ENCODE measurements at regions not wholly inside any gene's neighbourhood (a gene's known extent, or its start where the extent isn't known, plus 50 kb on each side); places are given as distances from the start of the nearest gene placed in this dataset.

DNA sequence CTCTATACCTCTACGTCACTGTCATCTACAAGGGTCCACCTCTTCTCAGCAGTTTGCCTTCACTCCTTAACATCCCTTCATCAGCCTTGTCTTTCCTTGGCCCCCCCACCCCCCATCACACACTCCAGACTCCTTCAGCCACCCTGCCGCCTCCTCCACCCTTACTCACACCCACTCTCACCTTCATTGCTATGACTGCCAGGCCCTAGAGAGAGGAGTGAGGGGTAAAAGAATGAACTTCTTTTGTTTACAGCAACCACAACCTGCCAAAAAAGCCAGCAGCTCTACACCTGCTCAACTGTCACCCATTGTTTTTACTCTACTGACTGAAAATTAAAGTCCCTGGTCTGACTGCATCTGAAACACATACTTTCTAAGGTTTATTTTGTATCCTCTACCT is 112.8 kb downstream of the DUSP6 start:
- no peak overlapping the region for H3K4me3 ChIP-seq (ENCODE audit: low read depth, low read length)
- no peak for DNase-seq (ENCODE audit: low read depth)
- no peak for TF ChIP-seq CTCF (IDR thresholded peaks at IDR 0.05; ENCODE audit: insufficient read depth, low read depth, low read length, missing control alignments)

DNA sequence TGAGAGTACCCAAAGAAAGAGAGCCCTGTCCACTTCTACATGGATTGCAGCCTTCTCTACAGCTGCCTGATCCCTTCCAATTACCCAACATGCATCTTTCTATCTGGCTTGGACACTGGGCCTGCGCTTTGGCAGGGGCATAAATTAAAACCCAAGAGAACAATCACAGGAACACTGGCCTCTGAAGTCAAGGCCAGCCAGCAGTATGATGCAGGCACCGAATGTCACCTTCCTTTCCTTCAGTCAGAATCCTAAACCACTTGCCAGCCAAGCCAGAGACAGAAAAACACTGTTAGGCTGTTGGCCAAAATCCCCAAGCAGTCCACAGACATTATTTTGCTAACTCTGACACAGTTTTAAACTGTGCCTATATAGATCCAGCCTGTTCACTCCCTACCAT is 113.7 kb downstream of the DUSP6 start:
- TF ChIP-seq CTCF (IDR thresholded peaks at IDR 0.05; ENCODE audit: insufficient read depth, low read depth, low read length, missing control alignments) = no peak
- no peak overlapping the region for H3K4me3 ChIP-seq (ENCODE audit: low read depth, low read length)
- no peak for DNase-seq (ENCODE audit: low read depth)

- no peak overlapping the region for H3K4me3 ChIP-seq (ENCODE audit: low read depth, low read length)
- no peak for DNase-seq (ENCODE audit: low read depth)
These were observed 114.5 kb downstream of the DUSP6 start for GRCh38 chr12:89237763-89238162.

DNA sequence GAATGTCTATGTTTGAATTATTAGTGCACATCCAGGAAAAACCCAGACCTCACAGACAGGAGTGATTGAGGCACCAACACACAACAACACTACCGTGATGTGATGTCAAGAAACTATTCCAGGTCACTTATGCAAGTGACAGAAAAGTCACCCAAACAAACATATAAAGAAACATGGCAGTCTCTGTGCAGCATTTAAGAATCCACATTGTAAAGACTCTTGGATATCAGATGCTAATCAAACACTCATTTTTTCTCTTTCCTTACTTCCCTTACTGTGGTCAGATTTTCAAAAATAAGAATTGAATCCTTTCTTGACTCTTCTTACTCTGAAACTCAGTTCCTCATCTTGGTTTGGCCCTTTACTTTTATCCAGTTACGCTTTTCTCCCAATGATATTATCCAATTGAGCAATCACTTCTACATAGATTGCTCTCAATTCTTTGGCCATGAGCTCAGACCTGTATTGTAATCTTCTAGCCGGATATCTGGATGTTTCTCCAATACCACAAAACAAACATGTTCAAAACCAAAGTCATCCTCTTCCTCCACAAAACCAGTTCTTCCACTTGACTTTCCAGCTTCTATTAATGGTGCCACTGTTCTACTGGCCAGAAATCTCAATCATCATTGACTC is 115.4 kb downstream of the DUSP6 start:
- DNase-seq (ENCODE audit: low read depth) = no peak
- no peak for TF ChIP-seq CTCF (IDR thresholded peaks at IDR 0.05; ENCODE audit: insufficient read depth, low read depth, low read length, missing control alignments)

More at GRCh38 chr12:89237763-89238162, 114.5 kb downstream of the DUSP6 start:
- TF ChIP-seq CTCF (IDR thresholded peaks at IDR 0.05; ENCODE audit: insufficient read depth, low read depth, low read length, missing control alignments) = no peak

DNA sequence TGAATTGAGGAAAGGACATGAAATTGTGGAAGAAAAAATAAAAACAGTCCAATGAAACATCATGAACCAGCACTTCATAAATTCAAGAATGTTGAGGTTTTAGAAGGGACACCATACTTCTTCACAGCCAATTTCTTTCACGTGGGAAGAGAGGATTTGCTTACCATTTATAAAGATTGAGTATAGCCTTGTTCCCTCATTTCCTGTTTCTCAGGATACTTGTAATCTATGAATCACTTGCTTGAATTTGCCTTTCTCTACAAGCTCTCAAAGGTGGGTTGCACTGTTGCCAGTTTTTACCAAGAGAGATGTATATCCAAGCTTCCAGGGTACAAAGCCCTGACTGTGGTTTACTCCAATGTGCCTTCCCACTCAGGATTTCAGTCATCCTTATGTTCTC is 116.1 kb downstream of the DUSP6 start:
- no peak for TF ChIP-seq CTCF (IDR thresholded peaks at IDR 0.05; ENCODE audit: insufficient read depth, low read depth, low read length, missing control alignments)
- no peak overlapping the region for H3K4me3 ChIP-seq (ENCODE audit: low read depth, low read length)
- DNase-seq (ENCODE audit: low read depth) = no peak

More for the DNA sequence above, 115.4 kb downstream of the DUSP6 start:
- H3K4me3 ChIP-seq (ENCODE audit: low read depth, low read length) = no peak overlapping the region

- TF ChIP-seq CTCF (IDR thresholded peaks at IDR 0.05; ENCODE audit: insufficient read depth, low read depth, low read length, missing control alignments) = no peak
- DNase-seq (ENCODE audit: low read depth) = no peak
- H3K4me3 ChIP-seq (ENCODE audit: low read depth, low read length) = no peak overlapping the region
These were observed 116.9 kb downstream of the DUSP6 start for GRCh38 chr12:89235189-89235993.

All from GM12865 (cell line).